Osteocyte (in vitro differentiated cells): ENCODE measurements at regions not wholly inside any gene's neighbourhood (a gene's known extent, or its start where the extent isn't known, plus 50 kb on each side); places are given as distances from the start of the nearest gene placed in this dataset.

ENCODE experiments used
- DNase-seq: peaks from one replicate; pipeline ENCODE4 v3.0.0; 2021; ENCODE audit warnings: mixed read lengths; ENCODE audit not compliant: unreplicated experiment; ENCODE audit errors: extremely low spot score
- H3K27ac Mint-ChIP-seq: one replicate; pipeline ENCODE4 v1.8.0; 2021; ENCODE audit warnings: mild to moderate bottlenecking, mixed read lengths; ENCODE audit not compliant: unreplicated experiment
- H3K27me3 Mint-ChIP-seq: one replicate; pipeline ENCODE4 v1.8.0; 2021; ENCODE audit warnings: mixed read lengths; ENCODE audit not compliant: unreplicated experiment
- H3K36me3 Mint-ChIP-seq: one replicate; pipeline ENCODE4 v1.8.0; 2021; ENCODE audit warnings: mixed read lengths; ENCODE audit not compliant: unreplicated experiment
- H3K4me1 Mint-ChIP-seq: one replicate; pipeline ENCODE4 v1.8.0; 2021; ENCODE audit warnings: mixed read lengths; ENCODE audit not compliant: unreplicated experiment
- H3K4me3 Mint-ChIP-seq: one replicate; pipeline ENCODE4 v1.8.0; 2021; ENCODE audit warnings: mild to moderate bottlenecking, moderate library complexity, mixed read lengths; ENCODE audit not compliant: unreplicated experiment
- H3K9me3 Mint-ChIP-seq: one replicate; pipeline ENCODE4 v1.8.0; 2021; ENCODE audit warnings: mixed read lengths; ENCODE audit not compliant: unreplicated experiment
- CTCF ChIP-seq: fragments of 200-600 bp; sonication (generic); IDR thresholded peaks from 2 replicates; pipeline ENCODE4 v1.5.0; 2021; ENCODE audit warnings: antibody characterized with exemption, mild to moderate bottlenecking, moderate library complexity

- Mint-ChIP-seq H3K27me3 (peaks cover 48% of the 10 kb centered on the region), H3K36me3 (no peaks in the 10 kb centered on the region), H3K27ac (no peak overlapping the region), H3K9me3 (no peaks in the 10 kb centered on the region), H3K4me3 (no peak overlapping the region), H3K4me1 (peaks cover 8% of the 10 kb centered on the region)
- DNase-seq: no peak
- no peak for TF ChIP-seq CTCF
Observed at GRCh38 chr16:55058576-55058975, 127.9 kb downstream of the IRX5 start.

- Mint-ChIP-seq H3K4me3 (no peak overlapping the region), H3K36me3 (no peaks in the 10 kb centered on the region), H3K27ac (no peak overlapping the region), H3K9me3 (no peaks in the 10 kb centered on the region), H3K27me3 (peaks cover 52% of the 10 kb centered on the region), H3K4me1 (peaks cover 8% of the 10 kb centered on the region)
- DNase-seq: no peak
- TF ChIP-seq CTCF: no peak
Observed at GRCh38 chr16:55059146-55059545, 128.5 kb downstream of the IRX5 start.

GRCh38 chr16:55061126-55061525 is 130.5 kb downstream of the IRX5 start:
- H3K27ac Mint-ChIP-seq: no peak overlapping the region
- H3K4me3 Mint-ChIP-seq: no peak overlapping the region
- no peak for DNase-seq
- H3K4me1 Mint-ChIP-seq: peaks cover 8% of the 10 kb centered on the region
- no peak for TF ChIP-seq CTCF
- H3K36me3 Mint-ChIP-seq: no peaks in the 10 kb centered on the region
- peaks cover 44% of the 10 kb centered on the region for H3K27me3 Mint-ChIP-seq
- no peaks in the 10 kb centered on the region for H3K9me3 Mint-ChIP-seq

GRCh38 chr16:55062442-55062841 is 131.8 kb downstream of the IRX5 start:
- Mint-ChIP-seq H3K27ac (no peak overlapping the region), H3K36me3 (no peaks in the 10 kb centered on the region), H3K4me3 (no peak overlapping the region), H3K4me1 (no peaks in the 10 kb centered on the region), H3K27me3 (peaks cover 35% of the 10 kb centered on the region), H3K9me3 (no peaks in the 10 kb centered on the region)
- TF ChIP-seq CTCF: no peak
- no peak for DNase-seq

- Mint-ChIP-seq H3K4me3 (no peak overlapping the region), H3K9me3 (peaks cover 4% of the 10 kb centered on the region), H3K4me1 (no peaks in the 10 kb centered on the region), H3K27me3 (no peaks in the 10 kb centered on the region), H3K27ac (no peak overlapping the region), H3K36me3 (no peaks in the 10 kb centered on the region)
- no peak for TF ChIP-seq CTCF
- DNase-seq: no peak
Observed at GRCh38 chr16:55072976-55073375, 142.3 kb downstream of the IRX5 start.
